ENCODE measurements at regions not wholly inside any gene's neighbourhood (a gene's known extent, or its start where the extent isn't known, plus 50 kb on each side); places are given as distances from the start of the nearest gene placed in this dataset.

GRCh38 chr7:54429111-54429510 lies 113.1 kb upstream of the VSTM2A start:
- CTCF ChIA-PET (ENCODE audit: low intra/inter-chr PET ratio, low total read pairs), result no interaction called here
- in situ Hi-C loops (cut with HindIII; ENCODE audit: extremely low pct_ligation_motif_present, low pct_unique_long_range_greater_than_20kb), result no loop called here
- intact Hi-C loops (cut with micrococcal nuclease; ENCODE audit: unreplicated experiment), result no loop called here
- Histone ChIP-seq H3K27me3 (ENCODE audit: control insufficient read depth in 1 of 2, insufficient read depth in 2 of 2, low read length in 2 of 2) (no peaks in the 10 kb centered on the region), H3K4me3 (replicated peaks in 1 of 3; ENCODE audit: insufficient read depth in 1 of 3, low read depth in 2 of 3, low read length in 3 of 3) (no peak overlapping the region), H3K4me2 (ENCODE audit: low read depth, low read length) (no peak overlapping the region), H3K9ac (ENCODE audit: insufficient read depth, low read depth, low read length) (no peak overlapping the region), H2AFZ (ENCODE audit: low read length) (no peak overlapping the region), H3K4me1 (ENCODE audit: insufficient read depth, low read length) (no peaks in the 10 kb centered on the region), H3K79me2 (ENCODE audit: insufficient read depth, low read length) (no peaks in the 10 kb centered on the region), H3K36me3 (replicated peaks in 1 of 2; ENCODE audit: control insufficient read depth in 1 of 2, insufficient read depth in 2 of 2, low read length in 2 of 2) (no peaks in the 10 kb centered on the region), H3K27ac (ENCODE audit: extremely low read length, insufficient read depth, low read length) (no peak overlapping the region), H4K20me1 (ENCODE audit: insufficient read depth, low read length) (no peaks in the 10 kb centered on the region), H3K9me3 (ENCODE audit: low read length) (peaks cover 61% of the 10 kb centered on the region)
- no peak for ATAC-seq
- BruUV-seq (replicated peaks), result no TSS peak
- DNase-seq (ENCODE audit: low spot score), result no peak
- FAIRE-seq, result no peak
- POLR2A ChIA-PET, result no interaction called here
- TF ChIP-seq KIAA2018 (CRISPR knock-in tag; IDR thresholded peaks at IDR 0.05; ENCODE audit: borderline replicate concordance) (no peak), ARID4A (CRISPR knock-in tag; IDR thresholded peaks at IDR 0.05; ENCODE audit: borderline replicate concordance) (no peak), PAF1 (CRISPR knock-in tag; IDR thresholded peaks at IDR 0.05) (no peak), ZNF136 (CRISPR knock-in tag; IDR thresholded peaks at IDR 0.05; ENCODE audit: low read depth) (no peak), MXD4 (CRISPR knock-in tag; IDR thresholded peaks at IDR 0.05) (no peak), MAX (IDR thresholded peaks at IDR 0.05) (no peak), ZMYM4 (CRISPR knock-in tag; IDR thresholded peaks at IDR 0.05) (no peak), MTERF4 (CRISPR knock-in tag; IDR thresholded peaks at IDR 0.05) (no peak), RCOR2 (CRISPR knock-in tag; IDR thresholded peaks at IDR 0.05) (no peak)
- TF ChIP-seq, protein P1, sequence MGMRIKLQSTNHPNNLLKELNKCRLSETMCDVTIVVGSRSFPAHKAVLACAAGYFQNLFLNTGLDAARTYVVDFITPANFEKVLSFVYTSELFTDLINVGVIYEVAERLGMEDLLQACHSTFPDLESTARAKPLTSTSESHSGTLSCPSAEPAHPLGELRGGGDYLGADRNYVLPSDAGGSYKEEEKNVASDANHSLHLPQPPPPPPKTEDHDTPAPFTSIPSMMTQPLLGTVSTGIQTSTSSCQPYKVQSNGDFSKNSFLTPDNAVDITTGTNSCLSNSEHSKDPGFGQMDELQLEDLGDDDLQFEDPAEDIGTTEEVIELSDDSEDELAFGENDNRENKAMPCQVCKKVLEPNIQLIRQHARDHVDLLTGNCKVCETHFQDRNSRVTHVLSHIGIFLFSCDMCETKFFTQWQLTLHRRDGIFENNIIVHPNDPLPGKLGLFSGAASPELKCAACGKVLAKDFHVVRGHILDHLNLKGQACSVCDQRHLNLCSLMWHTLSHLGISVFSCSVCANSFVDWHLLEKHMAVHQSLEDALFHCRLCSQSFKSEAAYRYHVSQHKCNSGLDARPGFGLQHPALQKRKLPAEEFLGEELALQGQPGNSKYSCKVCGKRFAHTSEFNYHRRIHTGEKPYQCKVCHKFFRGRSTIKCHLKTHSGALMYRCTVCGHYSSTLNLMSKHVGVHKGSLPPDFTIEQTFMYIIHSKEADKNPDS (CRISPR knock-in tag; IDR thresholded peaks at IDR 0.05), result no peak
